ENCODE measurements at regions not wholly inside any gene's neighbourhood (a gene's known extent, or its start where the extent isn't known, plus 50 kb on each side); places are given as distances from the start of the nearest gene placed in this dataset. TPM values are rescaled to one million over a fixed set of nuclear protein-coding genes. Genes with fewer than 3 reads are reported as not detected.

DNA sequence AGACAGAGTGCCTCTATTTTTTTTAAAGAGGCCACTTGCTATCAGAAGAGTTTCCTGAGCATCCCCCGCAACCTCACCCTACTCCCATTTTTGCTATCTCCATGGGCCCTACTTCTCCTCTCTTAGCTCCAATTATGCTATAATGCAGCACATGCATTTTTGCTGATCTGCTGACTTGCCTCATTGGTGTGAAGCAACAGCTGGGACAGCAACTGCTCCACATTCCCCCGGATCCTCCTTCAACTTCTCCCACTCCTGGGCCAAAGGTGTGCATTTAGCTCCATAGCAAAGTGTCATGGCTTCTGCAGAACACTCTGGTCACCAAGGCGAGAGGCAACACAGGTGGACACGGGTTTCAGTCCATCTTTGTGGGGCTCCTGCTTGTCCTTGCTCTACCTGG, 56.7 kb upstream of the USP29 start:
- no peak overlapping the region for H3K27ac ChIP-seq
- no peak for TF ChIP-seq POLR2A (IDR thresholded peaks at IDR 0.05)
- TF ChIP-seq EP300 (IDR thresholded peaks at IDR 0.05): no peak
- TF ChIP-seq, protein P1, sequence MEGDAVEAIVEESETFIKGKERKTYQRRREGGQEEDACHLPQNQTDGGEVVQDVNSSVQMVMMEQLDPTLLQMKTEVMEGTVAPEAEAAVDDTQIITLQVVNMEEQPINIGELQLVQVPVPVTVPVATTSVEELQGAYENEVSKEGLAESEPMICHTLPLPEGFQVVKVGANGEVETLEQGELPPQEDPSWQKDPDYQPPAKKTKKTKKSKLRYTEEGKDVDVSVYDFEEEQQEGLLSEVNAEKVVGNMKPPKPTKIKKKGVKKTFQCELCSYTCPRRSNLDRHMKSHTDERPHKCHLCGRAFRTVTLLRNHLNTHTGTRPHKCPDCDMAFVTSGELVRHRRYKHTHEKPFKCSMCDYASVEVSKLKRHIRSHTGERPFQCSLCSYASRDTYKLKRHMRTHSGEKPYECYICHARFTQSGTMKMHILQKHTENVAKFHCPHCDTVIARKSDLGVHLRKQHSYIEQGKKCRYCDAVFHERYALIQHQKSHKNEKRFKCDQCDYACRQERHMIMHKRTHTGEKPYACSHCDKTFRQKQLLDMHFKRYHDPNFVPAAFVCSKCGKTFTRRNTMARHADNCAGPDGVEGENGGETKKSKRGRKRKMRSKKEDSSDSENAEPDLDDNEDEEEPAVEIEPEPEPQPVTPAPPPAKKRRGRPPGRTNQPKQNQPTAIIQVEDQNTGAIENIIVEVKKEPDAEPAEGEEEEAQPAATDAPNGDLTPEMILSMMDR (IDR thresholded peaks at IDR 0.05): no peak

DNA sequence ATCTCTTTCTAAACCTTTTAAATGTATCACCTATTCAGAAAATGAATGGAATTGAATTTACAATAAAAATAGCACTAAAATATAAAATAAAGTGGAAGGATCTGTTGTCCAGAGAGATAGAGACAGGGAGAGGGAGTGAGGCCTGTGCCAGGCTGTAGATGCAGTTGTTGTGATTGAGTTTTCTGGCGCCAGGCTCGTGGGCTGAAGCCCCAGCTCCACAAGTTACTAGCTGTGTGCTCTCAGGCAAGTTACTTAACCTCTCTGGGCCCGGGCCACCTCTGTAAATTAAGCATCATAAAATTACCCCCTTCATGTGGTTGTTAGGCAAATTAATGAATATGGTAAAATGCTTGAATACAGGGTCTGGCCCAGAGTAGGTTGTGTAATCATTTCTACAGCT, 52.3 kb upstream of the USP29 start:
- Histone ChIP-seq H3K4me3 (no peak overlapping the region), H3K9me3 (no peaks in the 10 kb centered on the region), H3K27ac (no peak overlapping the region), H3K4me1 (ENCODE audit: insufficient read depth) (peaks cover 4% of the 10 kb centered on the region), H3K36me3 (no peaks in the 10 kb centered on the region), H3K27me3 (no peaks in the 10 kb centered on the region)
- DNase-seq: no peak
- intact Hi-C loops (cut with DNase I): loop anchor here in 2 of 4 donors (5.0 to 10.0 kb wide), 3 partner anchors 93 to 320 kb away; no protein-coding TSS in a partner anchor
- TF ChIP-seq POLR2A (IDR thresholded peaks at IDR 0.05): no peak
- TF ChIP-seq EP300 (IDR thresholded peaks at IDR 0.05): no peak
- TF ChIP-seq, protein P1 (IDR thresholded peaks at IDR 0.05): no peak
- 88 to 91% (median 91%) methylated on average over 3 of the region's 3 CpGs for WGBS, 3 donors

More for the DNA sequence above, 56.7 kb upstream of the USP29 start:
- Histone ChIP-seq H3K9me3 (no peaks in the 10 kb centered on the region), H3K36me3 (no peaks in the 10 kb centered on the region), H3K4me3 (no peak overlapping the region), H3K4me1 (ENCODE audit: insufficient read depth) (no peaks in the 10 kb centered on the region), H3K27me3 (no peaks in the 10 kb centered on the region)
- intact Hi-C loops (cut with DNase I): loop anchor here in 1 of 4 donors (10.0 kb wide), 2 partner anchors 88 to 228 kb away; no protein-coding TSS in a partner anchor
- DNase-seq: no peak
- WGBS, 3 donors: 91 to 98% (median 93%) methylated on average over 4 of the region's 4 CpGs

DNA sequence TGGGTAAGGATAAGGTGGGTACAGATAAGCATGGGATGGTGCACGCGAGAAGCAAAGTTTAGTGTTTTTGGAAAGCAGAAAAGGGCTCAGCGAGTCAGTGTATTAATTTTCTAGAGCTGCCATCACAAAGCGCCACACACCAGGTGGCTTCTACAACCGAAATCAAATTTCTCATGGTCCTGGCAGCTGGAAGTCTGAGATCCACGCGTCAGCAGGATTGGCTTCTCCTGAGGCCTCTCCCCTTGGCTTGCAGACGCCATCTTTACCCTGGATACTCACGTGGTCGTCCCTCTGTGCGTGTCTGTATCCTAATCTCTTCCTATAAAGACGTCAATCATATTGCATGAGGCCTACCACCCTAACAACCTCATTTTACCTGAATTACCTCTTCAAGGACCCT, 51.5 kb upstream of the USP29 start:
- TF ChIP-seq POLR2A (IDR thresholded peaks at IDR 0.05) (no peak), EP300 (IDR thresholded peaks at IDR 0.05) (no peak)
- TF ChIP-seq, protein P1 (IDR thresholded peaks at IDR 0.05): no peak
- intact Hi-C loops (cut with DNase I): loop anchor here in 2 of 4 donors (5.0 to 10.0 kb wide), 3 partner anchors 94 to 321 kb away; no protein-coding TSS in a partner anchor
- WGBS, 3 donors: 88 to 91% (median 90%) methylated on average over 12 of the region's 12 CpGs
- Histone ChIP-seq H3K27ac (peak overlapping the region in 1 of 2 donors; percentile 48), H3K36me3 (no peaks in the 10 kb centered on the region), H3K4me3 (no peak overlapping the region), H3K4me1 (ENCODE audit: insufficient read depth) (peaks cover 4% of the 10 kb centered on the region), H3K9me3 (no peaks in the 10 kb centered on the region), H3K27me3 (no peaks in the 10 kb centered on the region)
- DNase-seq: no peak

DNA sequence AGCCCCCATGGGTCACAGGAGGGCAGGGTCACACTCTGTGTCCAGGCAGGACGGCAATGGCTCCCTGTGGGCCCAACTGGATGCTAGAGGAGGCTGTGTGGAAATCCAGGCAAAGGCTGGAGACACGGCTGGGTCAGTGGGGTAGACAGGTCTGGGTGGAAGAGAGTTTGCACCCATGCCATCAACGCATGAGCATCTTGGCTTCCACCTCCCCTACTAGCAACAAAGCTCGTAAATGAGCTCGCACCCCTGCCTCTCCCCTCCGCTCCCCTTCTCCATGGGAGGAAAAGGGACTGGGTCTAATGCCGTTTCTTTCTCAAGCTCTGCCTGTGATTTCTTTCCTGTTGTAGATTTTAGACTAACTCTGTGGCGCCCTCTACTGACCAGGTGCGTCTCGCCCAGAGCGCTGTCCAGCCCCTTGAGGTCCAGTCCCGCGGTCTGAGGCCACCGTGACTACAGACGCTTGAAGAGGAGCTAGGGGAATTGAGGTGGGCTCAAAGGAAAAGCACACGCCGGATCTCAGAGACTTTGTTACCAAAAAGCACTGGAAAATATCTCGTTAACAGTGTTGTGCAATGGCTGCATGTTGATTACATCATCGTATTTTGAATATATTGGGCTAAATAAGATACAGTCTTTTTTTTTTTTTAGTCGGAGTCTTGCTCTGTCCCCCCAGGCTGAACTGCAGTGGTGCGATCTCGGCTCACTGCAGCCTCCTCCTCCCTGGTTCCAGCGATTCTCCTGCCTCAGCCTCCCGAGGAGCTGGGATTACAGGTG, 50.7 kb upstream of the USP29 start:
- H3K27me3 ChIP-seq: no peaks in the 10 kb centered on the region
- no peak overlapping the region for H3K4me3 ChIP-seq
- no peak for TF ChIP-seq POLR2A (IDR thresholded peaks at IDR 0.05)
- TF ChIP-seq, protein P1 (IDR thresholded peaks at IDR 0.05): peak; percentile 53 to 89 (median 83)
- TF ChIP-seq EP300 (IDR thresholded peaks at IDR 0.05): no peak
- no peaks in the 10 kb centered on the region for H3K36me3 ChIP-seq
- no peaks in the 10 kb centered on the region for H3K9me3 ChIP-seq
- peak; percentile 86 to 91 (median 88) for DNase-seq
- peak overlapping the region in 1 of 2 donors; percentile 48 for H3K27ac ChIP-seq
- intact Hi-C loops (cut with DNase I): loop anchor here in 2 of 4 donors (5.0 to 10.0 kb wide), 3 partner anchors 94 to 322 kb away; no protein-coding TSS in a partner anchor
- H3K4me1 ChIP-seq (ENCODE audit: insufficient read depth): peaks cover 4% of the 10 kb centered on the region
- WGBS, 3 donors: 21 to 31% (median 25%) methylated on average over 24 of the region's 24 CpGs

Small RNA genes lying in the stretch of these regions (small RNA-seq; reads per million reads assigned to genes)
- not detected for gene AC044792.1
